ENCODE measurements at regions not wholly inside any gene's neighbourhood (a gene's known extent, or its start where the extent isn't known, plus 50 kb on each side); places are given as distances from the start of the nearest gene placed in this dataset.
"Not testable (repeated sequence)": the region's sequence is repeated elsewhere in the genome, so short reads cannot be mapped to it uniquely, and the experiment has no call there.

DNA sequence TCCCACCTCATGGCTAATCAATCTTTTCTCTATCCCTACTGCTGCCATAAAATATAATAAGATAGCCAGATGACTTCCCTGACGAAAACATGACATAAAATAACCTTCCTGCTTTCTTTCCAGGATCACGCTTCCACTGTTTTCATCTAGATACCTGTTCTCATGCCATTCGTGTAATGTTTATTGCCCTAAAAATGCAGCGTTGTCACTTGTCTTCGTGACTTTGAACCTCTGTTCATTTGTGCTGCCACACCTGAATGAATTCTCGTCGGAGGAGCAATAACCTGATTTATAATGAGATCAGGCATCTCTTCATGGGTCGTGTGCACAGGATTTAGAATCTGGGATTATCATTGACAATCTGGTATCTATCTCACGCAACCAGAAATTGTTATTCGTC, 1401.9 kb downstream of the CDH11 start:
- DNase-seq = no peak

DNA sequence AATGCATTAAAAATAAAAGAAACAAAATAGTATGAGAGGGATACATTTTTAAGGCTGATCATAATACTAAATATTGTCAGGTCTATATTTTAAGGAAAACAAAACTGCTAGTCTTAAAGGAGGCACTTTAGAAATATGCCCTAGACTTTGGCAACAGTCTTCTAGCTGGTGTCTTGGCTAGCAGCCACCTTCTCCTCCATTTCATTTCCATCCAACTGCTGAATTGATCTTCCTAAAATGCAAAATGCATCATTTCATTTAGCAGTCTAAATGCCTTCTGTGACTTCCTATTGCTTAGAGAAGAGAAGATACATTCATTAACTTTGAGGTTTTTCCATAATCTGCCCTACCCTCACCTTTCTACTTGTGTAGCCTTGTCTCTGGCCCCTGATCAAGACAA, 1404.1 kb downstream of the CDH11 start:
- DNase-seq = no peak

DNA sequence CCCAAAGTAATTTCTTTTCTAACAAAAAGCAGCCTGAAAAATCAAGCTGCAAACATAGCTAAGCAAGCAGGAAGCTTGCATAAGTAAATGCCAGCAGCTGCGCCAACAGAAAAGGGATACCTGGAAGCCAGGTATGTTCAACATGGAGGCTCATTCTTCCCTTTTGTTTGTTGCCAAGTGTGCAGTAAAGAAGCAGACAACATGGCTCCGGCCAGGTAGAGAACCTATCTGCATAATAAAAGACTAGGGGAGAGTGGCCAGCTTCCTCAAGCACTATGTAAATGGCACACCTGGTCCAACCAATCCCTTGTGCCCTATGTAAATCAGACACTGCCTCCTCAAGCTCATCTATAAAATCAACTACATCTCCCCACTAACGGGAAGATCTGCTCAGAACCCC, 1407.0 kb downstream of the CDH11 start:
- no peak for DNase-seq

DNA sequence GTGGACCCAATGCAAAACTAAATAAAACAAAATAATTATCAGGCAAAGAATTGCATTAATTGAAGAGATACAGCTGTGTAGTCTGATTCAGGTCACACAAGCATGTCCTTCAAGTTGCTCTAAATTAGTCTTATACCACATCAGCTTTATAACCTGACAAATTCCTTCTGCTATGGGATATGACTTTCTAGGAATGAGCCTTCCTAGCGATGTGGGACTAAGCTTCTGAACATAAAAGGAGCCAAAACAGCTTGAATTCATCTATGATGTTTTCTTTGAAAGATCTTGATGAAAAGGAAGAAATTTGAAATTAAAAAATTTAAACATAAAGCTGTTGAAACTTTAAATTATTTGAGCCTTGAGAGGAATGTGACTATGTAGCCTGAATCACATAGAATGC, 1409.1 kb downstream of the CDH11 start:
- no peak for DNase-seq

DNA sequence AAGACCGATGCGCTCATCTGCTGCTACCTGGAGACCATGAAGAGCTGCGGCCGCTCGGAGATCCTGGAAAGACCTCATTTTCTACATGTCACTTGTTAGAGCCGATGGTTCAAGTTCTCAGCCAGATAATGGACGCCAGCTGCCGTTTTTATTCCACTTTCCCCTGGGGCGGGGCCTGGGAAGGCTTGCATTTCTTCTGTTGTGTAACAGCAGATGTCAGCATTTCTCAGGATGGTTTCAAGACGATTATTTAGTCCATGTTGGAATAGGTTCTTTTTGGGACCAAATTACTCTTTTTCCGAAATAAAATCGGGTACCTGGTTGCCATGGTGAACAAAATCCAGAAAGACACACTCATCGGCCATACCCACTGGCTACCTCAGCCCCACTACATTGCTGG, 1418.3 kb downstream of the CDH11 start:
- no peak for DNase-seq

DNA sequence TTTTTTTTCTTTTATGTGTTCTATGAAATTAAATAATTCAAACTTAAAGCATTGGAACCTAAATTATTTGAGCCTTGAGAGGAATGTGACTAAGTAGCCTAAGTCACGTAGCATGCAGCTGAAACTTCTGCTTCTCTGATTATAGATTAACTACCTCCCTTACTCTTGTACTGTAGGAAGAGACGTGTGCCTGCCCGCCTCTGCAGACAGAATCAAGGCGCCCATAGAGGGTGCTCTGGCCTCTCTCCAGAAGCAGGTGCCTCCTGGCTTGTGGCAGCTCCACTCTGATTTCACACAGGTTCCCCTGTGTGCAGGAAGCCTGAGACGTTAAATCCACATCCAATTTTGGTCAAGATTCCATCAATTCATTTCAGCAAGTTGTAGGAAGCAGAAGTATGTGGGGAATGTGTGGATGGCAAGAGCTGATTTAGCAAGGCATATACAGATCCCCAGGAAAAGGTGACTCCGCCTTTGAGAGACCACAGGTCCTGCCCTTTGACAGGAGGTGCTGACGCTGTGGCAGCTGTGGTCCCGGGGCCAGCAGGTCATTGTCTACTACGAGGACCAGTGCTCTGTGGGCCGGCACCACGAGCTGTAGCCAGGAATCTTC, 1418.8 kb downstream of the CDH11 start:
- DNase-seq = no peak

DNA sequence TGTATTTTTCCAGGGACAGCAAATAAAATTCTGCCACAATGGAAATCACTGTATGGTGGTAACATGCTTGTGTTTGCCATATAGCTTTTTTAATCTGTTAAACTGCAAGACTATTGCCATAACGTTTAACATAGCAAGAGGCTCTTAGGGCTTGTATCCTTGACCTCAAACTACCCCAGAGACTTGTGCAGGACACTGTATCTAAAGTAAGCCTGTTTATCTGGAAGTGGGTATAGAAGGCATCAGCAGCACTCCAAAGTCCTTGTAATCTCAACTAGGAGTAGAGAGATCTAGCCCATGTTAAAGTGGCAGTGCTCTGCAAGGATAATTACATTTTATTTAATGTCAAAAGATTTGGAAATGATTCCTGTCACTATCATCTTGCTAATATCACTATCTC, 1424.1 kb downstream of the CDH11 start:
- no peak for DNase-seq

DNA sequence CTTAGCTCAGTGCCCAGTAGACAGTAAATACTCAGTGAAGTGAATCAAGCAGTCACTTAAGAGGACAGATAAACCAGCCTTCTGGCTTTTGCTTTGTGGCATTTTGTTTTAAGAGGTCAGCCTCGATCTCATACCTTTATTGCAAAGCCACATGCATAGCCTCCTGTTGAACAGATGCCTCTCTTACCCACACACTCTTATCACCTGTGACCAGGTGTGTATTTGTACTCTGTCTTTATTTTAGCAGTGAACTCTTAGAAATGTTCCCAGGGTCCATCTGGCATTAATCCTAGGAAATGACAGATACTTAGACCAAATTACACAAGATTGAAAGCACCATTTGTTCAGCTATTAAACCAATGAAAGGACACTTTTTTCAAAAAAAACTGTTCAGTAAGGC, 1426.5 kb downstream of the CDH11 start:
- DNase-seq = no peak

DNA sequence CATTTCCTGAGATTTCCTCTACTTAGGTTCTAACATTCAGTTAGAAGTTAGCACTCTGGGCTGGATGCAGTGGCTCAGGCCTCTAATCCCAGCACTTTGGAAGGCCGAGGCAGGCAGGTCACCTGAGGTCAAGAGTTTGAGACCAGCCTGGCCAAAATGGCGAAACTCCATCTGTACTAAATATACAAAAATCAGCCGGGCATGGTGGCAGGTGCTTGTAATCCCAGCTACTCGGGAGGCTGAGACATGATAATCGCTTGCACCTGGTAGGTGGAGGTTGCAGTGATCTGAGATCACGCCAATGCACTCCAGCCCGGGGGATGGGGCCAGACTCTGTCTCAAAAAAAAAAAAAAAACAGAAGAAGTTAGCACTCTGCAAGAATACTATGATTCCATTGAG, 1430.9 kb downstream of the CDH11 start:
- no peak for DNase-seq

DNA sequence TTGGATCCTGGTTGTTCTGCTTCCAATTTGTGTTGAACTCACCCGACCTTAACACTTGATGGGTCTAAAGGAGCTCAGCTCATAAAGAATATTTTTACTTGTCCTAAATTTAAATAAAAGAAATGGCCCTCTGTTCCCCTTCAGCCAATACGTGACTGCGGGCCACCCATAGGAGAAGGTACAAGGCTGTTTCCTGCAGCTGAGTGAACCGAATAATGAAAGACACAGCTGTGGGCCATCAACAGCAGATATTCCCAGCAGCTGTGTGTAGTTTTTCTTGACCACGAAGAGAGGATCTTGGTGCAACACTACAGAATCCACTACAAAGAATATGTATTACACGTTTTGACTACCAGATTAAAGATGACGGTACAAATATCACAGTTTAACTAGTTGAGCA, 1431.6 kb downstream of the CDH11 start:
- no peak for DNase-seq

DNA sequence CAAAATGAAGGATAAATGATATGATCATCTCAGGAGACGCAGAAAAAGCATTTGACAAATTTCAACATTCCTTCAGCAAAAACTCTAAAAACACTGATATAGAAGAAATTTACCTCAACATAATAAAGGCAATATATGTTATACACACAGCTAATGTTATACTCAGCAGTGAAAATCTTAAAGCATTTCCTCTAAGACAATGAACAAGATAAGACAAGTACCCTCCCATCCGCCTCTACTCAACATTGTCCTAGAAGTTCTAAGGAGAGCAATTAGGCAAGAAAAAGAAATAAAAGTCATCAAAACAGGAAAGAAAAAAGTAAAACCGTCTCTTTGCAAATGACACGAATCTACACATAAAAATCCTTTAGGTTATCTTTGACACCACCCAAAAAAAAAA, 1432.8 kb downstream of the CDH11 start:
- no peak for DNase-seq

DNA sequence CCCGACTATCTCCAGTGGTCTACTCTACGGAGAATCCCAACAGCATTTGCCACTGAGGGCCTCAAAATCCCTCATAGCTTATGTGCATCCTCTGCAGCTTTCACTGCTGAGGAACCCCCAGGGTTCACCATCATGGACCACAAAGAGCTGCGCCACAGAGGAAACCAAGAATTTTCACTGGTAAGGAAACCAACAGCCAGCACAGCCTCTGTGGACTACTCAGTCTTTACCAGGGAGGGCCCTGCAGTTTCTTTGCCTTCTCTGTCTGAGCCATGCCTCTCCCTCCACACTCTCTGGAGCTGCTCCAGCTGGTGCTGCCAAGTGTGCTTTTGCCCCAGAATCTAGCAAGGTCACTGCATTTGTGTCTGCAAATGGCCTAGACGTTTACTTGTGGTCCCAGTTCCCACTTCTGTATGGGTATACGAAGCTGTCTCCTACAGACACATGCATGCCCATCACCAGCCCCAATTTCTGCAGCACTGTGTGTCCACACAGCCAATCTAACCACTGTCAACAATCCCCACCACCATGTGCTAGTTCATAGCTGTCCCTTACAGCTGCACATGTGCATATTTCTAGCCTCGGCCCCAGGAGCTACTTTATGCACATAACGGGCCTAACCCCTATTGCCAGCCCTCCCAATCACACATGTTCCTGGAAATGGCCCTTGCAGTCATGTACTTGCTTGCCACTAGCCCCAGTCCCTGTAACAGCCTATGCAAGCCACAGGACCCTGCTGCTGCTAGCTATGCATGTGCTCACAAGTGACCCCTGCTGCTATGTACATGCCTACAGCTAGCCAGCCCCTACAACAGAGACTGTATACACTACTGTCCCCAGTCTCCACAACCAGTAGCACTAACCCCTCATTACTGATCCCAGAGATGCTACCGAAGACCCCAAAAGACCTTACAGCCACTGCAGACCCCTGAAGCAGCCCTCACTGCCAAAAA, 1437.4 kb downstream of the CDH11 start:
- DNase-seq = no peak

DNA sequence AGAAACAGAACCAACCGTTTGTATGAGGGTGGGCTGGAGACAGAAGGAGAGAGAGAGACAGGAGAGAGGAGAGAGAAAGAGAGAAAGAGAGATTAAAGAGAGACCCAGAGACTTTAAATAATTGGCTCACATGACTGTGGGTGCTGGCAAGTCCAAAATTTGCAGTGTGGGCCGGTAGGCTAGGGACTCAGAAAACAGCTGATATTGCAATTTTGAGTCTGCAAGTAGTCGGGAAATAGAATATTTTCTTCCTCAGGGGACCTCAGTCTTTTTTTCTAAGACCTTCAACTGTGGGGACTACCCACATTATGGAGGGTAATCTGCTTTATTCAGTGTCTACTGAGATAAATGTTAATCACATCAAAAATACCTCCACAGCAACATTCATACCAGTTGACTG, 1439.0 kb downstream of the CDH11 start:
- DNase-seq = no peak

DNA sequence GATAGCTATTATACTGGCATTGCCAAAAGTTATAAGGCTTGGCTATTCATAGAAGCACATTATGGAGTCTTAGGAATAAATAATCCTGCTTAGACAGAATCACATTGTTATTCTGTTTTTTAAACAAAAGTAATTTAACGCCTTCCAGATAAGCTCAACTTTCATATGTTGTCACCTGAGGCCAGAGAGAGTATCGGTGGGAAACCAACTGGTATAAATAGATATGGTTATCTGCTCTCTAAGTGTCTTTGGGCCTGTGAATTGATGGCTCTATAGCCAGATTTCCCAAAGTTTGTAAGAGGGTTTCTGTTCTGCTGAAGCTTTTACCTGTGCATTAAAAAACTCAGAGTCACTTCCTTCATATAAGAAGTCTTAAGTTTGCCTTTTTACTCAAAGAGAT, 1449.4 kb downstream of the CDH11 start:
- DNase-seq = no peak

DNA sequence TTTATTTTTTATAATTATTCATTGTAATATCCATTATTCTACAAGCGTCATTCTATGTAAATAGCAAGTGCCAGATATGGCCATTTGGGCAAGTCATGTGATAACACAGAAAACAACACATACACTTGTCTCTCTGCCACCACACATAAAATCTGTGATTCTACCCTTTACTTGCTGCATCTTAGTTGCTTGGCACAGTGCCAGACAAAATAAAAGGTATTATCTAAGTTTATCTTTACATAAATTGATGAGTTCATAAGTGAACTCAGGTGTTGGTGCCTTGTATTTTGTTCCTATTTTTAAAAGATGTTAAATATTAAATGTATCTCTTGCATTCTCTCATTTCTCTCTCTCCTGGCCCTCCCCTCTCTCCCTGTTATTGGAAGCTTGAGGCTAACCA, 1458.7 kb downstream of the CDH11 start:
- no peak for DNase-seq

DNA sequence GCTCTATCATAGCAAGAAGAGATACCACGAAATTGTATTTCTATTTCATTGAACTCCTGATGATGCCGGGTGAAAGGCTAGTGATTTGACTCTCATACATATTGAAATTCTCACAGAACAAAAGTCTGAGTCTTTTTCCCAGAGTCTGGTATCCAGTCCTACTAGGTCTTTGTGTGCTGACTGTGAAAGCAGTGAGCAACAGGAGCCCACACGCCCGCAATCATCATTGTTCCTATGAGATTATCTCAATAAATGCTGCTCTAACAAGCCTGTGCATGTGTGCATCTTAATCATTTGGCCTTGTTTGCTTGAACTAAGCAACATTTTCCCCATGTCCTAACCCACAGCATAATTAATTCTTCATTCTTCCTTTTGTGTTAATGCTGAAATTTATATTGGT, 1466.0 kb downstream of the CDH11 start:
- DNase-seq = no peak

DNA sequence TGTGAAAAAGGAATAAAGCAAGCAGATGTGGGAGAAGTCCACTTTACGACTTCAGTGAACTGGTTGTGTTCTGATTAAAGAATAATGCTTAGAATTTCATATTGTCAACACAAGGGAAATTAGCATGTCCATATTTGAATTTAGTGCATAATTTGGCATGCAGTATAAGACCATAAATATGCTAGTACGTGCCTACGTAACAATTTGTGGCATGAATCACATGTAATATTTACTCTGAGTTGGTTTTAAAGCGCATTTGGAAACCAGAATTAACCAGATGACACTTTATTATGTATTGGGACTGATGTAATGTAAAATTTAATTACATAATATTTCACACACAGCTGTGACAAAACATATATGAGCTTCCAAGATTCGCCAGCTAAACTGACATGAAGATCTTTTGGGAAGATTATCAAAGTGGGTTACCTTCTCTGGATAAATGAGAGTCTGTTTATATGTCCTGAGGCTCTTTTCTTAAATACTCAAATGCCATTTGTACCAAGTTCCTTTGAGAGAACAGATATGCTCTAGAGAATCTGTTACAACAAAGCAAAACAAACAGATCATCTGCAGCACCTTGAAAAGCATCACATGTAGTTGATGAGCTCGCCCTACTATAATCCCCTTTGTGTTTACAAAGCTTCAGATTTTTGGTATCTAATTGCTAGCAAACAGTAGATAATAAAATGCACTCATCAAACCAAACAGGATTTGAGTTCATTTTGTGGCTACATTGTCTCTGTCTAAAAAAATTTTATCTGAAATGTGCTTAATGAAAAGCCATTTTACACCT, 1468.6 kb downstream of the CDH11 start:
- DNase-seq = peak in 1 of 3 donors; percentile 2

DNA sequence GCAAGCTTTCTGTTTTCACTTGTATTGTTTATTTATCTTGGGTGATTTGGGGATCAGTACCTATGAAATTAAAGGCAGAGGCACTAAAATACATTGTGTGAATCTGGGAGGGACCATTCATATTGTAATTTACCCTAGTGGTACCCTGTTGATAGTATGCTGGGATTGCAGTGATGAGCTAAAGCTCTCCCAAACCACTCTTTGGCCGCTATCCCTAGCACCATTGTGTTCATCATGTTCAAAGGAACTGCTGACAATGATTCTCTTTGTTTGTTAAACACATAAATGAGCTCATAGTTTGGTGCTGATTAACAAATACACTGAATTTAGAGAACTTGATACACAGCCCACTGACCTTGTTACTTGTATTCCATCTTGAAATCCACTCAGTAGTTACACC, 1469.8 kb downstream of the CDH11 start:
- DNase-seq = no peak

DNA sequence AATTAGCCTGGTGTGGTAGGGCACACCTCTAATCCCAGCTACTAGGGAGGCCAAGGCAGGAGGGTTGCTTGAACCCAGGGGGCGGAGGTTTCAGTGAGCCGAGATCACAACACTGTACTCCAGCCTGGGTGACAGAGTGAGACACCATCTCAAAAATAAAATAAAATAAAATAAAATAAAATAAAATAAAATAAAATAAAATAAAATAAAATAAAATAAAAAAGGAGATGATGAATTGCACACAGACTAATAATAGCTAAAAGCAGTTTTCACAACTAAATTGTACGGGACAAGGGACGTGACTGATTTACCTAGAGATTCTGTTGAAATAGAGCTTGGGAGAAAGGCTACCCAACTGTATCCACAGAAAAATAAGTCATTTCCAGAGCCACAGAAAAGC, 1471.3 kb downstream of the CDH11 start:
- no peak for DNase-seq

DNA sequence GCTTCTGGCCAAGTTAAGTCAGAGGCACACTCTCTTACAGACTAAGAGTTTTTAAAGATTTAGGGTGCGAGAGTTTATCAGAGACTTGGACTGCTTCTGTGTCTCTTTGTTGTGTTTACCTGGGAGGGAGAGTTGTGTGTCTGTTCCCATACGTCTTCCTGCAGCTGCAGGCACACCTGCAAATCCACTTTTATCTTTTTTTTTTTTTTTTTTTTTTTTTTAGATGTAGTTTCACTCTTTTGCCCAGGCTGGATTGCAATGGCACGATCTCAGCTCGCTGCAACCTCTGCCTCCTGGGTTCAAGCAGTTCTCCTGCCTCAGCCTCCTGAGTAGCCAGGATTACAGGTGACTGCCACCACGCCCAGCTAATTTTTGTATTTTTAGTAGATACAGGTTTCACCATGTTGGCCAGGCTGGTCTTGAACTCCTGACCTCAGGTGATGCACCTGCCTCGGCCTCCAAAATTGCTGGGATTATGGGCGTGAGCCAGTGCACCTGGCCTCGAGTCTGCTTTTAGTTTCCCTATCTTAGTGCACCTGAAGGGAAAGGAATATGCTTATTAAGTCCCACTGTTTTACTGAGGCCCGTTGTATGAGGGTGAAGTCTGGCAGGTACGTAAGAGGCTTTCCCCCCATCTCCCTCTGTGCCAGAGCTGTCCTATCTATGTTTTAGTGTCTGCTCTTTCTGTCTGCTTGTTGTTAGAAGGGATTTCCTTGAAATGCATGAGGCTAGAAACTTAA, 1488.0 kb downstream of the CDH11 start:
- not testable (repeated sequence) for DNase-seq

DNA sequence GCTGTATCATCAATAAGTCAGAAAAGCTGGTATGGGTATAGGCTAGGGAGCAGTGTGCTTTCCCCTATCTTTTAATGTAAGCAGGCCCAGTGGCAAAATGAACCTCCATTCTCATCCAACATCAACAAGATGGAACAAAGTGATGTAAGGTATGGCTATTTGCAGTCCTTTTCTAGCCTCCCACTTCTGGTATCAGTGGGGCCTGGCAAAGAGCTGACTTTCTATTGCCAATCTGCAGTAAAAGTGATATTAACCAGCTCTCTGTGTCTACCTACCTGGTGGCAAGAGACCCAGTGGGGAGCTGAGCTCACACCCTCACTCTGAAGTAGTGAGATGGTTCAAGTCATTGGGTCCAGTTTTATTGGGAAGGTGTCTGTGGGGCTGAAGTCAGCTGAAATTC, 1492.6 kb downstream of the CDH11 start:
- DNase-seq = no peak

DNA sequence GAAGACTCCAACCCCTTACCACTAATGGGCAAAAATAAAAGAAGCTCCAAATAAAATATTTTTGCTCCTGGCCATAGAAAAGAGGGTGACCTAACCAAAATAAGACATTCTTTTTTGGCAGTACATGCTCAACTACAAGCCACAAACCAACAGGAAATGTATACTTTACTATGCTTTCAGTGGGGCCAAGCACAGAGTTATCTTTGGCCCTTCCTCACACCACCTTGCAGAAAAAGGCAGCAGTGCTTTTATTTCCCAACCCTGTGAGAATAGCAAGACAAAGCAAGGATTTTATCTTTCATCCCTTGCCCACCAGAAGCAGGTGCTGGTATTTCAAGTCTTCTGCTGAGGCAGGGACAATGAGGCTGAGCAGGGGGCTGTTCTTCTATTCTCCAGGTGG, 1493.1 kb downstream of the CDH11 start:
- DNase-seq = no peak

All from muscle of back (tissue), 3 donors.